Sigmoid colon (tissue), 6 donors: ENCODE measurements at regions not wholly inside any gene's neighbourhood (a gene's known extent, or its start where the extent isn't known, plus 50 kb on each side); places are given as distances from the start of the nearest gene placed in this dataset.

Experiments used
- DNase-seq: peaks from one replicate; pipeline ENCODE4 v3.0.0-alpha.2; 2019
- H3K27ac ChIP-seq, 4 donors: fragments of 200-600 bp; sonication (generic); one replicate each; pipeline ENCODE4 v1.5.1; 2016 to 2019; ENCODE audit warnings: mild to moderate bottlenecking in 1 of 4
- H3K27me3 ChIP-seq, 3 donors: fragments of 200-600 bp; sonication (generic); one replicate each; pipeline ENCODE4 v1.5.1; 2019; ENCODE audit warnings: mild to moderate bottlenecking in 1 of 3
- H3K36me3 ChIP-seq, 4 donors: fragments of 200-600 bp; sonication (generic); one replicate each; pipeline ENCODE4 v1.5.1; 2016 to 2019
- H3K4me1 ChIP-seq, 4 donors: fragments of 200-600 bp; sonication (generic); one replicate each; pipeline ENCODE4 v1.5.1; 2017 to 2019
- H3K4me3 ChIP-seq, 4 donors: fragments of 200-600 bp; sonication (generic); one replicate each; pipeline ENCODE4 v1.5.1; 2017 to 2019; ENCODE audit warnings: mild to moderate bottlenecking in 2 of 4, moderate library complexity in 1 of 4
- H3K9me3 ChIP-seq, 4 donors: fragments of 200-600 bp in 3 of 4; sonication (generic) in 3 of 4; one replicate each; pipeline versions ENCODE4 v1.5.1 to v1.6.1; 2013 to 2019
- CTCF ChIP-seq, 4 experiments: fragments of 450-650 bp in 3 of 4; fragments of 200-600 bp in 1 of 4; IDR thresholded peaks; one replicate each; pipeline ENCODE4 v1.5.1; 2016 to 2019; ENCODE audit warnings: antibody characterized with exemption in 4 of 4, mild to moderate bottlenecking in 3 of 4, moderate library complexity in 2 of 4
- EP300 ChIP-seq, 4 donors: sonication (generic); formaldehyde crosslinking; IDR thresholded peaks; one replicate each; pipeline ENCODE4 v1.6.1; 2017; ENCODE audit warnings: antibody characterized with exemption in 4 of 4
- POLR2A ChIP-seq, 2 donors: fragments of 450-650 bp; IDR thresholded peaks; one replicate each; pipeline ENCODE4 v1.6.1; 2016; ENCODE audit warnings: antibody characterized with exemption in 2 of 2, mild to moderate bottlenecking in 2 of 2, moderate library complexity in 2 of 2
- POLR2AphosphoS5 ChIP-seq, 4 donors: sonication (generic); formaldehyde crosslinking; IDR thresholded peaks; one replicate each; pipeline ENCODE4 v1.6.1; 2017; ENCODE audit warnings: antibody characterized with exemption in 4 of 4
- WGBS, 2 donors: extraction: QIAGEN DNeasy Blood & Tissue Kit; methylation state at CpG; one replicate each; pipeline ENCODE4 v1.1.7; 2013; 5-methylcytosine and 5-hydroxymethylcytosine counted together
- intact Hi-C: fragments of 100-400 bp; cut with DNase I; formaldehyde crosslinking; loops from one replicate; pipeline ENCODE4 v1.15.1; 2023
- donor health status: healthy with polysubstance abuse.
- donor health status: healthy.

GRCh38 chr2:21299411-21299810 lies 175.6 kb downstream of the TDRD15 start:
- WGBS, 2 donors, result 44 to 70% methylated on average over 2 of the region's 2 CpGs
- no peak overlapping the region for H3K4me3 ChIP-seq
- intact Hi-C loops, result no loop called here
- H3K4me1 ChIP-seq, result peaks cover 0 to 2% (median 0%) of the 10 kb centered on the region in 4 donors
- H3K27ac ChIP-seq, result no peak overlapping the region
- H3K27me3 ChIP-seq, result no peaks in the 10 kb centered on the region
- H3K36me3 ChIP-seq, result no peaks in the 10 kb centered on the region
- no peak for DNase-seq
- TF ChIP-seq EP300 (IDR thresholded peaks at IDR 0.05), result no peak
- TF ChIP-seq POLR2AphosphoS5 (IDR thresholded peaks at IDR 0.05), result no peak
- no peak for TF ChIP-seq CTCF (IDR thresholded peaks at IDR 0.05)
- no peak for TF ChIP-seq POLR2A (IDR thresholded peaks at IDR 0.05)
- no peaks in the 10 kb centered on the region for H3K9me3 ChIP-seq

DNA sequence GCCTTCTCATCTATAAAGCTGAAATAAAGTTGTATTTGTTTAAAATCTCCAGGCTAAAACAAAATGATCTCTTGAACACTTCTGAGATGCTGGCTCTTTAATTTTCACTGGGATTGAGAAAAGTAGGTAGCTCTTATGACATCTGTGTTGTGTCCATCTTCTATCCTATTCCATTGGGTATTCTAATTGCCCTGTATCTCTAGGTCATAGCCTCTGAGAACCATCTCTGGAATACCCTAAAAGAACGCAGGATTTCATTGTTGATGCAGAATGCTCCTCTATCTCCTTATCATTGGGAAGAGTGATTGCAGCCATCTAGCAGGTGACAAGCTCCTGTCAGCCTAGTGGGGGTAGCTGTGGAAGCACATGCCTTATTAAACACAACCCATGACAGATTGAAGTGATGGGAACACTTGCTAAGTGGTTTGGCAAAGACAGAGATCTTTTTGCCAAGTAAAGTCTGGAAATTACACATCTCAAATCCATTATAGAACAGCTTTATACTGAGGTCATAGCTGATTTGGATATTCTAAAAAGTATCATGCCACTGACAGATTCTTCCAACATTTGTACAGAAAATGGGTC lies 178.2 kb downstream of the TDRD15 start:
- Histone ChIP-seq H3K4me1 (no peaks in the 10 kb centered on the region), H3K36me3 (no peaks in the 10 kb centered on the region), H3K27ac (no peak overlapping the region), H3K27me3 (no peaks in the 10 kb centered on the region), H3K4me3 (no peak overlapping the region), H3K9me3 (no peaks in the 10 kb centered on the region)
- WGBS, 2 donors, result 87 to 92% methylated on average over 1 of the region's 1 CpG
- no peak for DNase-seq
- intact Hi-C loops, result no loop called here
- TF ChIP-seq POLR2AphosphoS5 (IDR thresholded peaks at IDR 0.05) (no peak), POLR2A (IDR thresholded peaks at IDR 0.05) (no peak), CTCF (IDR thresholded peaks at IDR 0.05) (no peak), EP300 (IDR thresholded peaks at IDR 0.05) (no peak)

DNA sequence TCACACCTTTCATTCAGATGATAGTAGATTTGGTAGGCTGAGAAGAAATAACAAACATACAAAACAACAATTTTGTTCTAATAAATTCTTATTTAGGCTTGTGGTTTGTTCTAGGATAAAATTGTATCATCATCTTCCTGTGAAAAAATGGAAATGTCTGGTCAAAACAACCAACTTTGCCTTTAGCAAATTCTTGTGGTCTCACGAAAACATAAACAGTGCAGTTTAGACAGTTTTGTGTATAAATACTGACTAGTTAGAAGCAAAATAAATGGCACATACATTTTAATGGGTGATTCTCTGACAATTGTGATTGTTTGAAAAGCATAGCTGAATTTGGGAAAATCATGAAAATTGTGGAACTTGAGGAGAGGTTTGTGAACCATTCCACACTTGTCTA lies 180.1 kb downstream of the TDRD15 start:
- Histone ChIP-seq H3K27me3 (no peaks in the 10 kb centered on the region), H3K4me3 (no peak overlapping the region), H3K4me1 (no peaks in the 10 kb centered on the region), H3K36me3 (no peaks in the 10 kb centered on the region), H3K27ac (no peak overlapping the region), H3K9me3 (no peaks in the 10 kb centered on the region)
- DNase-seq, result no peak
- intact Hi-C loops, result no loop called here
- 84 to 92% methylated on average over 1 of the region's 1 CpG for WGBS, 2 donors
- TF ChIP-seq EP300 (IDR thresholded peaks at IDR 0.05) (no peak), POLR2AphosphoS5 (IDR thresholded peaks at IDR 0.05) (no peak), CTCF (IDR thresholded peaks at IDR 0.05) (no peak), POLR2A (IDR thresholded peaks at IDR 0.05) (no peak)

GRCh38 chr2:21305581-21305980 lies 181.8 kb downstream of the TDRD15 start:
- DNase-seq, result no peak
- H3K27me3 ChIP-seq, result no peaks in the 10 kb centered on the region
- TF ChIP-seq CTCF (IDR thresholded peaks at IDR 0.05) (no peak), POLR2AphosphoS5 (IDR thresholded peaks at IDR 0.05) (no peak), EP300 (IDR thresholded peaks at IDR 0.05) (no peak), POLR2A (IDR thresholded peaks at IDR 0.05) (no peak)
- H3K4me3 ChIP-seq, result no peak overlapping the region
- no peaks in the 10 kb centered on the region for H3K9me3 ChIP-seq
- H3K27ac ChIP-seq, result no peak overlapping the region
- H3K36me3 ChIP-seq, result no peaks in the 10 kb centered on the region
- H3K4me1 ChIP-seq, result no peaks in the 10 kb centered on the region
- intact Hi-C loops, result no loop called here
- 94 to 96% methylated on average over 3 of the region's 3 CpGs for WGBS, 2 donors

DNA sequence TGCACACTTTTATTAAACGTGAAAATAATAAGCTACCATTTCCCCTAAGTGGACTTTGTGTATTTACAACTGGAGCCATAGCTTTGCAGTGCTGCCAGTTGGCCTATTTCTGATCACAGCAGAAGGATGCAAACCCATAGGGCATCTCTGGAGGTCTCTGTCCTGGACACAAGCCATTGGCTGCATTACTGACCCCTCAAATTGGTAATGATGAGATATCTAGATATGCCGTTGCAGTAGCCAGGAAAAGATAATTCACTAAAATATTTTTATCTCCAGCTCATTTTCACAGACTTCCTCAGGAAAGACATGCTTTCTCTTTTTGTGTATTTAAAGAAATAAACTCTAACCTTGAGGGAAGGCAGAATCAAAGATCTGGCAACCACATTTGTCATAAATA lies 182.5 kb downstream of the TDRD15 start:
- H3K36me3 ChIP-seq, result no peaks in the 10 kb centered on the region
- 62 to 82% methylated on average over 2 of the region's 2 CpGs for WGBS, 2 donors
- H3K27ac ChIP-seq, result no peak overlapping the region
- no peaks in the 10 kb centered on the region for H3K4me1 ChIP-seq
- no peaks in the 10 kb centered on the region for H3K9me3 ChIP-seq
- intact Hi-C loops, result no loop called here
- DNase-seq, result no peak
- no peak overlapping the region for H3K4me3 ChIP-seq
- H3K27me3 ChIP-seq, result no peaks in the 10 kb centered on the region
- TF ChIP-seq POLR2A (IDR thresholded peaks at IDR 0.05) (no peak), POLR2AphosphoS5 (IDR thresholded peaks at IDR 0.05) (no peak), CTCF (IDR thresholded peaks at IDR 0.05) (no peak)
